GM10266 (cell line): ENCODE measurements at regions not wholly inside any gene's neighbourhood (a gene's known extent, or its start where the extent isn't known, plus 50 kb on each side); places are given as distances from the start of the nearest gene placed in this dataset.

ENCODE experiments used
- DNase-seq: peaks from one replicate; pipeline ENCODE4 v3.0.0; 2012; ENCODE audit errors: extremely low spot score
- CTCF ChIP-seq: IDR thresholded peaks from 2 replicates; pipeline ENCODE4 v1.5.1; 2012; ENCODE audit warnings: mild to moderate bottlenecking, low read depth; ENCODE audit not compliant: control insufficient read depth, insufficient read depth; ENCODE audit errors: missing control alignments

- no peak for DNase-seq
- TF ChIP-seq CTCF, result no peak
Observed at GRCh38 chr9:1115370-1115769, 65.2 kb downstream of the DMRT2 start.

GRCh38 chr9:1117439-1117838, 67.3 kb downstream of the DMRT2 start:
- DNase-seq, result no peak
- TF ChIP-seq CTCF, result no peak

- TF ChIP-seq CTCF, result no peak
- no peak for DNase-seq
Observed at GRCh38 chr9:1120500-1121165, 70.5 kb downstream of the DMRT2 start.

GRCh38 chr9:1125741-1126140, 75.6 kb downstream of the DMRT2 start:
- TF ChIP-seq CTCF, result no peak
- DNase-seq, result no peak

- TF ChIP-seq CTCF, result no peak
Observed at GRCh38 chr9:1128046-1128445, 77.9 kb downstream of the DMRT2 start.

GRCh38 chr9:1129382-1129781, 79.2 kb downstream of the DMRT2 start:
- DNase-seq, result no peak
- TF ChIP-seq CTCF, result no peak

More at GRCh38 chr9:1128046-1128445, 77.9 kb downstream of the DMRT2 start:
- no peak for DNase-seq

GRCh38 chr9:1140057-1140456, 89.9 kb downstream of the DMRT2 start:
- no peak for TF ChIP-seq CTCF
- DNase-seq, result no peak
